ENCODE measurements at regions not wholly inside any gene's neighbourhood (a gene's known extent, or its start where the extent isn't known, plus 50 kb on each side); places are given as distances from the start of the nearest gene placed in this dataset.
A peak's percentile ranks its signal among the peaks of the same experiment; 100 is the strongest.

GRCh38 chr12:46560089-46560488 lies 187.5 kb upstream of the SLC38A2 start:
- peaks cover 11% of the 10 kb centered on the region for H3K36me3 Mint-ChIP-seq
- H3K4me1 Mint-ChIP-seq: peaks cover 56% of the 10 kb centered on the region
- TF ChIP-seq FOXJ3 (CRISPR knock-in tag; IDR thresholded peaks at IDR 0.05; ENCODE audit: borderline replicate concordance) (no peak), GRHL2 (CRISPR knock-in tag; IDR thresholded peaks at IDR 0.05; ENCODE audit: insufficient replicate concordance, severe bottlenecking) (no peak), CTCF (IDR thresholded peaks at IDR 0.05) (no peak), AFF4 (CRISPR knock-in tag; IDR thresholded peaks at IDR 0.05; ENCODE audit: borderline replicate concordance) (no peak)
- TF ChIP-seq, protein P1, sequence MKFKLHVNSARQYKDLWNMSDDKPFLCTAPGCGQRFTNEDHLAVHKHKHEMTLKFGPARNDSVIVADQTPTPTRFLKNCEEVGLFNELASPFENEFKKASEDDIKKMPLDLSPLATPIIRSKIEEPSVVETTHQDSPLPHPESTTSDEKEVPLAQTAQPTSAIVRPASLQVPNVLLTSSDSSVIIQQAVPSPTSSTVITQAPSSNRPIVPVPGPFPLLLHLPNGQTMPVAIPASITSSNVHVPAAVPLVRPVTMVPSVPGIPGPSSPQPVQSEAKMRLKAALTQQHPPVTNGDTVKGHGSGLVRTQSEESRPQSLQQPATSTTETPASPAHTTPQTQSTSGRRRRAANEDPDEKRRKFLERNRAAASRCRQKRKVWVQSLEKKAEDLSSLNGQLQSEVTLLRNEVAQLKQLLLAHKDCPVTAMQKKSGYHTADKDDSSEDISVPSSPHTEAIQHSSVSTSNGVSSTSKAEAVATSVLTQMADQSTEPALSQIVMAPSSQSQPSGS (CRISPR knock-in tag; IDR thresholded peaks at IDR 0.05; ENCODE audit: borderline replicate concordance, low read depth): no peak
- CTCF ChIA-PET: no interaction called here
- peaks cover 13% of the 10 kb centered on the region for H3K9me3 Mint-ChIP-seq
- peak overlapping the region; percentile 49 for H3K27ac Mint-ChIP-seq
- ATAC-seq: no peak
- no peaks in the 10 kb centered on the region for H3K27me3 Mint-ChIP-seq (ENCODE audit: low read depth)
- no peak overlapping the region for H3K4me3 Mint-ChIP-seq
- POLR2A ChIA-PET: no interaction called here
- DNase-seq (ENCODE audit: low spot score): no peak

GRCh38 chr12:46559311-46559710 lies 186.7 kb upstream of the SLC38A2 start:
- H3K36me3 Mint-ChIP-seq: peaks cover 5% of the 10 kb centered on the region
- ATAC-seq (no peak), DNase-seq (ENCODE audit: low spot score) (no peak)
- no peaks in the 10 kb centered on the region for H3K27me3 Mint-ChIP-seq (ENCODE audit: low read depth)
- H3K9me3 Mint-ChIP-seq: peaks cover 6% of the 10 kb centered on the region
- ChIA-PET CTCF (no interaction called here), POLR2A (no interaction called here)
- no peak for TF ChIP-seq JUN (CRISPR knock-in tag; IDR thresholded peaks at IDR 0.05)
- no peak for TF ChIP-seq ZNF671 (CRISPR knock-in tag; IDR thresholded peaks at IDR 0.05)
- no peak for TF ChIP-seq ZNF219 (CRISPR knock-in tag; IDR thresholded peaks at IDR 0.05; ENCODE audit: borderline replicate concordance)
- no peak for TF ChIP-seq NR1H2 (CRISPR knock-in tag; IDR thresholded peaks at IDR 0.05)
- no peak for TF ChIP-seq FOXK1 (CRISPR knock-in tag; IDR thresholded peaks at IDR 0.05)
- no peak for TF ChIP-seq NFYB (CRISPR knock-in tag; conservative IDR thresholded peaks at IDR 0.05; ENCODE audit: low read depth)
- TF ChIP-seq ESRRA (CRISPR knock-in tag; IDR thresholded peaks at IDR 0.05; ENCODE audit: borderline replicate concordance): no peak
- TF ChIP-seq SMAD3 (CRISPR knock-in tag; IDR thresholded peaks at IDR 0.05; ENCODE audit: borderline replicate concordance): no peak
- TF ChIP-seq ZNF263 (CRISPR knock-in tag; IDR thresholded peaks at IDR 0.05; ENCODE audit: low read depth): no peak
- no peak for TF ChIP-seq ATF6 (CRISPR knock-in tag; IDR thresholded peaks at IDR 0.05)
- no peak for TF ChIP-seq SOX15 (CRISPR knock-in tag; IDR thresholded peaks at IDR 0.05)
- TF ChIP-seq ZNF396 (CRISPR knock-in tag; IDR thresholded peaks at IDR 0.05; ENCODE audit: borderline replicate concordance): no peak
- H3K4me1 Mint-ChIP-seq: peaks cover 58% of the 10 kb centered on the region
- no peak overlapping the region for H3K4me3 Mint-ChIP-seq
- no peak overlapping the region for H3K27ac Mint-ChIP-seq

Measured in WTC11 (cell line).